HG02885 (cell line): ENCODE measurements at regions not wholly inside any gene's neighbourhood (a gene's known extent, or its start where the extent isn't known, plus 50 kb on each side); places are given as distances from the start of the nearest gene placed in this dataset.

Experiments used
- ATAC-seq: cut with Tn5 transposase; IDR thresholded peaks from one replicate; pipeline ENCODE4 v1.9.1; 2021; ENCODE audit warnings: mild to moderate bottlenecking; ENCODE audit not compliant: unreplicated experiment, poor library complexity

- ATAC-seq, result no peak
Measured at GRCh38 chr9:79976257-79977073, 404.7 kb downstream of the TLE4 start.

GRCh38 chr9:79975621-79976256 is 404.0 kb downstream of the TLE4 start:
- no peak for ATAC-seq

GRCh38 chr9:79974806-79975422 is 403.1 kb downstream of the TLE4 start:
- no peak for ATAC-seq

GRCh38 chr9:79973627-79974026 is 401.9 kb downstream of the TLE4 start:
- no peak for ATAC-seq

- no peak for ATAC-seq
Measured at GRCh38 chr9:79970146-79970425, 398.3 kb downstream of the TLE4 start.

GRCh38 chr9:79969393-79970145 is 397.8 kb downstream of the TLE4 start:
- no peak for ATAC-seq

GRCh38 chr9:79968533-79968932 is 396.8 kb downstream of the TLE4 start:
- no peak for ATAC-seq

- no peak for ATAC-seq
Measured at GRCh38 chr9:79962836-79963235, 391.1 kb downstream of the TLE4 start.

GRCh38 chr9:79962150-79962549 is 390.4 kb downstream of the TLE4 start:
- no peak for ATAC-seq

GRCh38 chr9:79955300-79955699 is 383.5 kb downstream of the TLE4 start:
- no peak for ATAC-seq

GRCh38 chr9:79953908-79954307 is 382.1 kb downstream of the TLE4 start:
- ATAC-seq, result no peak

GRCh38 chr9:79952401-79952800 is 380.6 kb downstream of the TLE4 start:
- ATAC-seq, result no peak

GRCh38 chr9:79946712-79947111 is 374.9 kb downstream of the TLE4 start:
- no peak for ATAC-seq

- ATAC-seq, result no peak
Measured at GRCh38 chr9:79945495-79945894, 373.7 kb downstream of the TLE4 start.

GRCh38 chr9:79945016-79945415 is 373.3 kb downstream of the TLE4 start:
- no peak for ATAC-seq

- no peak for ATAC-seq
Measured at GRCh38 chr9:79940919-79941318, 369.2 kb downstream of the TLE4 start.

- no peak for ATAC-seq
Measured at GRCh38 chr9:79939819-79940218, 368.1 kb downstream of the TLE4 start.

GRCh38 chr9:79936336-79936735 is 364.6 kb downstream of the TLE4 start:
- no peak for ATAC-seq

GRCh38 chr9:79929285-79929684 is 357.5 kb downstream of the TLE4 start:
- no peak for ATAC-seq

GRCh38 chr9:79928661-79929223 is 357.0 kb downstream of the TLE4 start:
- no peak for ATAC-seq

GRCh38 chr9:79925326-79925725 is 353.6 kb downstream of the TLE4 start:
- ATAC-seq, result no peak
